DMS 273 treated with DMSO at 0.1 percent for 48 hours (cell line): ENCODE measurements at regions not wholly inside any gene's neighbourhood (a gene's known extent, or its start where the extent isn't known, plus 50 kb on each side); places are given as distances from the start of the nearest gene placed in this dataset.
"Not testable (repeated sequence)": the region's sequence is repeated elsewhere in the genome, so short reads cannot be mapped to it uniquely, and the experiment has no call there.

Source experiments
- DNase-seq: peaks from one replicate; lab custom pipeline; 2025; lab: John Stamatoyannopoulos, UW

- no peak for DNase-seq
Observed at GRCh38 chr1:37319284-37319683, 155.1 kb upstream of the ZC3H12A start.

GRCh38 chr1:37323486-37324377, 150.6 kb upstream of the ZC3H12A start:
- no peak for DNase-seq

GRCh38 chr1:37325010-37325409, 149.4 kb upstream of the ZC3H12A start:
- DNase-seq, result no peak

GRCh38 chr1:37325509-37326437, 148.6 kb upstream of the ZC3H12A start:
- DNase-seq, result no peak

GRCh38 chr1:37332126-37332525, 142.3 kb upstream of the ZC3H12A start:
- DNase-seq, result no peak

GRCh38 chr1:37338658-37339057, 135.7 kb upstream of the ZC3H12A start:
- peak; percentile 66 for DNase-seq

- DNase-seq, result no peak
Observed at GRCh38 chr1:37342736-37343135, 131.6 kb upstream of the ZC3H12A start.

- no peak for DNase-seq
Observed at GRCh38 chr1:37347104-37347649, 127.2 kb upstream of the ZC3H12A start.

GRCh38 chr1:37353871-37354270, 120.5 kb upstream of the ZC3H12A start:
- no peak for DNase-seq

GRCh38 chr1:37354876-37355650, 119.3 kb upstream of the ZC3H12A start:
- DNase-seq, result no peak

- DNase-seq, result no peak
Observed at GRCh38 chr1:37358992-37359391, 115.4 kb upstream of the ZC3H12A start.

GRCh38 chr1:37360011-37360410, 114.4 kb upstream of the ZC3H12A start:
- DNase-seq, result no peak

- DNase-seq, result no peak
Observed at GRCh38 chr1:37362594-37363385, 111.6 kb upstream of the ZC3H12A start.

GRCh38 chr1:37363535-37363934, 110.8 kb upstream of the ZC3H12A start:
- DNase-seq, result no peak

GRCh38 chr1:37368665-37369315, 105.6 kb upstream of the ZC3H12A start:
- not testable (repeated sequence) for DNase-seq

- DNase-seq, result no peak
Observed at GRCh38 chr1:37372302-37372701, 102.1 kb upstream of the ZC3H12A start.

GRCh38 chr1:37372711-37373110, 101.7 kb upstream of the ZC3H12A start:
- no peak for DNase-seq

GRCh38 chr1:37373413-37373812, 101.0 kb upstream of the ZC3H12A start:
- no peak for DNase-seq

- DNase-seq, result not testable (repeated sequence)
Observed at GRCh38 chr1:37380546-37380945, 93.8 kb upstream of the ZC3H12A start.

- DNase-seq, result no peak
Observed at GRCh38 chr1:37387854-37388253, 86.5 kb upstream of the ZC3H12A start.
